ENCODE measurements at regions not wholly inside any gene's neighbourhood (a gene's known extent, or its start where the extent isn't known, plus 50 kb on each side); places are given as distances from the start of the nearest gene placed in this dataset.

GRCh38 chr12:126534495-126534894 lies 1469.3 kb downstream of the AACS start:
- no peak overlapping the region for H2AK5ac ChIP-seq (ENCODE audit: low read depth, low read length)
- no peaks in the 10 kb centered on the region for H3K23me2 ChIP-seq (ENCODE audit: low read depth, low read length)
- POLR2A ChIA-PET (ENCODE audit: partially characterized antibody), result no interaction called here
- H3K79me2 ChIP-seq (ENCODE audit: control insufficient read depth in 1 of 2, insufficient read depth in 2 of 2, low read length in 2 of 2), result no peaks in the 10 kb centered on the region
- H2BK5ac ChIP-seq (ENCODE audit: low read depth, low read length), result no peak overlapping the region
- H4K91ac ChIP-seq (replicated peaks; ENCODE audit: insufficient read length, low read length), result no peak overlapping the region
- no peak overlapping the region for H3K23ac ChIP-seq (ENCODE audit: insufficient read length)
- H2AFZ ChIP-seq (ENCODE audit: low read length), result no peak overlapping the region
- H3K9ac ChIP-seq (replicated peaks in 1 of 4; ENCODE audit: extremely low read depth in 1 of 4, low read depth in 3 of 4, low read length in 3 of 4), result no peak overlapping the region
- no peak overlapping the region for H3K4ac ChIP-seq (replicated peaks; ENCODE audit: insufficient read length, low read depth, low read length)
- H3K56ac ChIP-seq (replicated peaks; ENCODE audit: insufficient read length, low read depth, low read length), result no peak overlapping the region
- H4K20me1 ChIP-seq (replicated peaks in 1 of 2; ENCODE audit: control insufficient read depth in 1 of 2, insufficient read depth in 2 of 2, low read length in 2 of 2), result no peaks in the 10 kb centered on the region
- H3K4me2 ChIP-seq (ENCODE audit: insufficient read depth in 1 of 2, low read depth in 2 of 2, low read length in 2 of 2), result no peak overlapping the region
- no peak for DNase-seq (ENCODE audit: low read depth in 1 of 2, low spot score in 2 of 2)
- no peaks in the 10 kb centered on the region for H3K4me1 ChIP-seq (replicated peaks in 1 of 4; ENCODE audit: control insufficient read depth in 3 of 4, insufficient read depth in 4 of 4, low read length in 3 of 4)
- no peaks in the 10 kb centered on the region for H3K9me3 ChIP-seq (ENCODE audit: insufficient read depth in 2 of 2, low read depth in 1 of 2, low read length in 1 of 2)
- WGBS, 2 experiments (ENCODE audit: extremely low coverage in 1 of 2, insufficient coverage in 1 of 2, insufficient read length in 1 of 2, insufficient replicate concordance in 2 of 2, low coverage in 1 of 2, low lambda C conversion rate in 2 of 2, missing lambda C conversion rate in 1 of 2), result 97% methylated on average over 2 of the region's 2 CpGs; no CpG with 5 or more reads in 1 of the 2 experiments
- no peaks in the 10 kb centered on the region for H3K27me3 ChIP-seq (replicated peaks in 1 of 4; ENCODE audit: control insufficient read depth in 3 of 4, extremely low read depth in 1 of 4, insufficient read depth in 3 of 4, low read length in 3 of 4)
- no peak overlapping the region for H2BK15ac ChIP-seq (ENCODE audit: low read length)
- H4K5ac ChIP-seq (ENCODE audit: insufficient read length, low read depth, low read length), result no peak overlapping the region
- no peak overlapping the region for H3K18ac ChIP-seq (ENCODE audit: extremely low read depth, low read length)
- H3K36me3 ChIP-seq (ENCODE audit: control insufficient read depth in 2 of 4, insufficient read depth in 4 of 4, low read length in 3 of 4), result no peaks in the 10 kb centered on the region
- no peak overlapping the region for H4K8ac ChIP-seq (ENCODE audit: extremely low read depth, insufficient read depth, low read length)
- H2BK20ac ChIP-seq (ENCODE audit: low read length), result no peak overlapping the region
- no peak for FAIRE-seq
- H3K14ac ChIP-seq (ENCODE audit: insufficient read length), result no peak overlapping the region
- H3K27ac ChIP-seq (ENCODE audit: low read depth, low read length), result no peak overlapping the region
- no peaks in the 10 kb centered on the region for H3K79me1 ChIP-seq (ENCODE audit: low read depth, low read length)
- CTCF ChIA-PET (ENCODE audit: partially characterized antibody), result no interaction called here
- no peak overlapping the region for H3K4me3 ChIP-seq (ENCODE audit: extremely low read depth in 1 of 4, insufficient read depth in 2 of 4, low read depth in 3 of 4, low read length in 4 of 4)
- no peak overlapping the region for H2BK12ac ChIP-seq (ENCODE audit: low read depth, low read length)
- H2BK120ac ChIP-seq (replicated peaks; ENCODE audit: low read depth, low read length), result no peak overlapping the region
- TF ChIP-seq JUN (IDR thresholded peaks at IDR 0.05; ENCODE audit: low read depth, low read length) (no peak), POLR2A (IDR thresholded peaks at IDR 0.05; ENCODE audit: control extremely low read depth in 1 of 2, low read depth in 2 of 2, low read length in 2 of 2) (no peak), NRF1 (IDR thresholded peaks at IDR 0.05; ENCODE audit: low read depth, low read length) (no peak), BRCA1 (IDR thresholded peaks at IDR 0.05; ENCODE audit: low read depth, low read length) (no peak), JUND (IDR thresholded peaks at IDR 0.05; ENCODE audit: low read length) (no peak), SP2 (IDR thresholded peaks at IDR 0.05; ENCODE audit: low read length) (no peak), TBP (IDR thresholded peaks at IDR 0.05; ENCODE audit: low read depth, low read length) (no peak), SUZ12 (IDR thresholded peaks at IDR 0.05; ENCODE audit: low read length) (no peak), ATF2 (IDR thresholded peaks at IDR 0.05; ENCODE audit: low read length) (no peak), CTBP2 (IDR thresholded peaks at IDR 0.05; ENCODE audit: borderline replicate concordance, insufficient read depth, insufficient read length, low read length) (no peak), SIN3A (conservative IDR thresholded peaks at IDR 0.05 in 1 of 2, IDR thresholded peaks at IDR 0.05 in 1 of 2; ENCODE audit: low read depth in 1 of 2, low read length in 2 of 2) (no peak), FOSL1 (IDR thresholded peaks at IDR 0.05; ENCODE audit: insufficient read depth, low read depth, low read length) (no peak), GABPA (IDR thresholded peaks at IDR 0.05; ENCODE audit: borderline replicate concordance, insufficient read depth, low read length) (no peak), CREB1 (IDR thresholded peaks at IDR 0.05) (no peak), TAF1 (IDR thresholded peaks at IDR 0.05; ENCODE audit: low read depth, low read length) (no peak)
